Sigmoid colon (tissue), 6 donors: ENCODE measurements at regions not wholly inside any gene's neighbourhood (a gene's known extent, or its start where the extent isn't known, plus 50 kb on each side); places are given as distances from the start of the nearest gene placed in this dataset.

Experiments
- DNase-seq: peaks from one replicate; pipeline ENCODE4 v3.0.0-alpha.2; 2019
- H3K27ac ChIP-seq, 4 donors: fragments of 200-600 bp; sonication (generic); one replicate each; pipeline ENCODE4 v1.5.1; 2016 to 2019; ENCODE audit warnings: mild to moderate bottlenecking in 1 of 4
- H3K27me3 ChIP-seq, 3 donors: fragments of 200-600 bp; sonication (generic); one replicate each; pipeline ENCODE4 v1.5.1; 2019; ENCODE audit warnings: mild to moderate bottlenecking in 1 of 3
- H3K36me3 ChIP-seq, 4 donors: fragments of 200-600 bp; sonication (generic); one replicate each; pipeline ENCODE4 v1.5.1; 2016 to 2019
- H3K4me1 ChIP-seq, 4 donors: fragments of 200-600 bp; sonication (generic); one replicate each; pipeline ENCODE4 v1.5.1; 2017 to 2019
- H3K4me3 ChIP-seq, 4 donors: fragments of 200-600 bp; sonication (generic); one replicate each; pipeline ENCODE4 v1.5.1; 2017 to 2019; ENCODE audit warnings: mild to moderate bottlenecking in 2 of 4, moderate library complexity in 1 of 4
- H3K9me3 ChIP-seq, 4 donors: fragments of 200-600 bp in 3 of 4; sonication (generic) in 3 of 4; one replicate each; pipeline versions ENCODE4 v1.5.1 to v1.6.1; 2013 to 2019
- EP300 ChIP-seq, 4 donors: sonication (generic); formaldehyde crosslinking; IDR thresholded peaks; one replicate each; pipeline ENCODE4 v1.6.1; 2017; ENCODE audit warnings: antibody characterized with exemption in 4 of 4
- POLR2A ChIP-seq, 2 donors: fragments of 450-650 bp; IDR thresholded peaks; one replicate each; pipeline ENCODE4 v1.6.1; 2016; ENCODE audit warnings: antibody characterized with exemption in 2 of 2, mild to moderate bottlenecking in 2 of 2, moderate library complexity in 2 of 2
- POLR2AphosphoS5 ChIP-seq, 4 donors: sonication (generic); formaldehyde crosslinking; IDR thresholded peaks; one replicate each; pipeline ENCODE4 v1.6.1; 2017; ENCODE audit warnings: antibody characterized with exemption in 4 of 4
- WGBS, 2 donors: extraction: QIAGEN DNeasy Blood & Tissue Kit; methylation state at CpG; one replicate each; pipeline ENCODE4 v1.1.7; 2013; 5-methylcytosine and 5-hydroxymethylcytosine counted together
- intact Hi-C: fragments of 100-400 bp; cut with DNase I; formaldehyde crosslinking; loops from one replicate; pipeline ENCODE4 v1.15.1; 2023
- TF ChIP-seq, protein P1 (sequence below), 4 experiments: fragments of 450-650 bp in 3 of 4; fragments of 200-600 bp in 1 of 4; IDR thresholded peaks; one replicate each; pipeline ENCODE4 v1.5.1; 2016 to 2019; ENCODE audit warnings: antibody characterized with exemption in 4 of 4, mild to moderate bottlenecking in 3 of 4, moderate library complexity in 2 of 4
- donor health status: healthy with polysubstance abuse.
- donor health status: healthy.

DNA sequence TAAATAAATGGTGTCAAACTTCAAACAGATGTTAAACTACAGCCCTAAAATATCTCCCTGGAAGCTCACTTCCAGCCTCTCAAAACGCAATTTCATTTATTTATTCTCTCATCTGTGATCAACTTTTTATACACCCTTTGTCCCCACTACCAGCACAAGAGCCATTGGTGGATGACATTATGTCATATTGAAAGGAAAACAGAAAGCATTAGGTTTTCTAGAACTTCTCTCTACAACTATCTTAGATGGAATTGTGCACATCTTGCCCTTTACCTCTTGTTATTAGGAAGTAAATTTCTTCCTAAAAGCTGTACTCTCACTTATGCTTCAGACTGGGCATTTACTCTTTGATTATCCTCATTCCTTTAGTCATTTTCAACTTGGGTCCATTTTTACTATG is 771.2 kb upstream of the GJE1 start:
- peaks cover 0 to 4% (median 0%) of the 10 kb centered on the region in 4 donors for H3K9me3 ChIP-seq
- no peaks in the 10 kb centered on the region for H3K36me3 ChIP-seq
- TF ChIP-seq EP300 (IDR thresholded peaks at IDR 0.05) (no peak), POLR2A (IDR thresholded peaks at IDR 0.05) (no peak), POLR2AphosphoS5 (IDR thresholded peaks at IDR 0.05) (no peak)
- TF ChIP-seq, protein P1, sequence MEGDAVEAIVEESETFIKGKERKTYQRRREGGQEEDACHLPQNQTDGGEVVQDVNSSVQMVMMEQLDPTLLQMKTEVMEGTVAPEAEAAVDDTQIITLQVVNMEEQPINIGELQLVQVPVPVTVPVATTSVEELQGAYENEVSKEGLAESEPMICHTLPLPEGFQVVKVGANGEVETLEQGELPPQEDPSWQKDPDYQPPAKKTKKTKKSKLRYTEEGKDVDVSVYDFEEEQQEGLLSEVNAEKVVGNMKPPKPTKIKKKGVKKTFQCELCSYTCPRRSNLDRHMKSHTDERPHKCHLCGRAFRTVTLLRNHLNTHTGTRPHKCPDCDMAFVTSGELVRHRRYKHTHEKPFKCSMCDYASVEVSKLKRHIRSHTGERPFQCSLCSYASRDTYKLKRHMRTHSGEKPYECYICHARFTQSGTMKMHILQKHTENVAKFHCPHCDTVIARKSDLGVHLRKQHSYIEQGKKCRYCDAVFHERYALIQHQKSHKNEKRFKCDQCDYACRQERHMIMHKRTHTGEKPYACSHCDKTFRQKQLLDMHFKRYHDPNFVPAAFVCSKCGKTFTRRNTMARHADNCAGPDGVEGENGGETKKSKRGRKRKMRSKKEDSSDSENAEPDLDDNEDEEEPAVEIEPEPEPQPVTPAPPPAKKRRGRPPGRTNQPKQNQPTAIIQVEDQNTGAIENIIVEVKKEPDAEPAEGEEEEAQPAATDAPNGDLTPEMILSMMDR (IDR thresholded peaks at IDR 0.05): no peak
- no peak overlapping the region for H3K4me3 ChIP-seq
- intact Hi-C loops: no loop called here
- H3K27me3 ChIP-seq: no peaks in the 10 kb centered on the region
- no peaks in the 10 kb centered on the region for H3K4me1 ChIP-seq
- no peak for DNase-seq
- 58 to 78% methylated on average over 1 of the region's 1 CpG for WGBS, 2 donors
- H3K27ac ChIP-seq: no peak overlapping the region

DNA sequence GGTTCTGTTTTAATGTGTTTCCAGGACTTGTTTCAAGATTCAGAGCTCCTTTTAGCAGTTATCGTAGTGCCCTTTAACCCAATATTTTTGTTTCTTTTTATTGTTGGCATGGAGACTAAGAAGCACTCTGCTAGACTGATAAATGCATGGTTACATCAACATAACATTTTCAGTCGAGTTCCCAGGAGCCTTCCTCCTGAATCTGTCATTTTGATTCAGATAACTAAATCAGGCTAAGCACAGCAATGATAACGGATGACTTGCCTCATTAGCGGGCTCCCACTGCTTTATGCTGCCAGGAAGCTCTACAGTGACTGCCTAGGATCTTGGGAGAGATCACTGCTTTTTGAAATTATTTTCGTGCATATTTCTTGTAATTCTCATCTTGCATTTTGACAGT is 772.8 kb upstream of the GJE1 start:
- no peaks in the 10 kb centered on the region for H3K27me3 ChIP-seq
- H3K36me3 ChIP-seq: no peaks in the 10 kb centered on the region
- no peak overlapping the region for H3K27ac ChIP-seq
- H3K9me3 ChIP-seq: peaks cover 0 to 4% (median 0%) of the 10 kb centered on the region in 4 donors
- no peaks in the 10 kb centered on the region for H3K4me1 ChIP-seq
- WGBS, 2 donors: 69 to 75% methylated on average over 5 of the region's 5 CpGs
- no peak overlapping the region for H3K4me3 ChIP-seq
- TF ChIP-seq EP300 (IDR thresholded peaks at IDR 0.05) (no peak), POLR2AphosphoS5 (IDR thresholded peaks at IDR 0.05) (no peak), POLR2A (IDR thresholded peaks at IDR 0.05) (no peak)
- TF ChIP-seq, protein P1 (IDR thresholded peaks at IDR 0.05): no peak
- no peak for DNase-seq
- intact Hi-C loops: no loop called here

DNA sequence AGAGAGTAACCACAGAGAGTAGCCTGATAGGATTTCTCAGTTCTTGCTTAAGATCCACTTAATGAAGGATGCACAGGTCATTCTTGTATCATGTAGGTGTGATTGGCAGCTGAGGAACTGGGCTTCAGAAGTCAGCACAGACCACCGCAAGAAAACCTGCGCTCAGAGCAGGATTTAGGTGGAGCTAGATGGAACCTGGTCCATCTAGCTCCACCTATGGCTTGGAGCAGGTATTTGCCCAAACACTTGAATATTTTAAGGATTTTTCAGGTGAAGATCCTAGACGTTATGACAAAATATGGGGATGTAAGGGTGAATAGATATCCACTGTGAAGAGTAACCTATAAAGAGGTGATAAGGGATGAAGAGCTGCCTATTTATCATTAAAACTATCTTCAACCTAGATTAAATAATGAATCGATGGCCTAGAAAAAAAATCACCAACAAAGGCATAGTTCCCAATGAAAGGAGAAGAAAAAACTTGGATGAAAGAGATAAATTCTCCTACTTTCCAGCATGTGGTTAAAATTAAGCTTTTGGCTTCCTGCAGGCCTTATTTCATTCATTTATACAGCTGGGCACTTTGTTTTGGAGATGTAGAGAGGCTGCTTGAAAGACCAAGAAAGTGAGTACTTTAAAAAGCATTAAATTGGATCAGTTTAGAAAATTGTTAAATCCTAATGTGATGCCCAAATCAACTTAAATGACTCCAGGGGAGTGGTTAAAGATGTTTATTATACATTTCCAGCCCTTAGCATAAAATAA is 778.4 kb upstream of the GJE1 start:
- H3K27ac ChIP-seq: no peak overlapping the region
- no peak for TF ChIP-seq POLR2A (IDR thresholded peaks at IDR 0.05)
- no peaks in the 10 kb centered on the region for H3K36me3 ChIP-seq
- no peaks in the 10 kb centered on the region for H3K27me3 ChIP-seq
- intact Hi-C loops: no loop called here
- WGBS, 2 donors: 81 to 82% methylated on average over 4 of the region's 4 CpGs
- peaks cover 0 to 4% (median 0%) of the 10 kb centered on the region in 4 donors for H3K9me3 ChIP-seq
- no peak overlapping the region for H3K4me3 ChIP-seq
- no peak for DNase-seq
- H3K4me1 ChIP-seq: no peaks in the 10 kb centered on the region

DNA sequence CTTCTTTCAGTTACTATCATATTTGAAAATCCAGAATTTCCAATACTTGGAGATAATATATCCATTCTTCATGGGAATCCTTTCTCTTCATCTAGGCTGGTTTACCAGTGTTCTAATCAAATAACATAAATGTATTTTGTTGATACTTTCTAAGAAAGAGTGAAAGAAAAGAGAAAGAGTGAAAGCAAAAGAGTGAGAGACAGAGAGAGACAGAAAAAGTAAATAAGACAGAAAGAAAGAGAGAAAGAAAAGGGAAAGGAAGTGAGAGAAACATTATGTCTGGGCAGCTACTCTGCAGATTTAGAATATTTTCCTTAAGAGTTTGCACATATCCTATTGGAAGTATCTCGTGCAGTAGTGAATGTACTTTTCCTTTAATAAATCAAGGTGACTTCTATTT is 781.0 kb upstream of the GJE1 start:
- no peak overlapping the region for H3K27ac ChIP-seq
- intact Hi-C loops: no loop called here
- 78 to 80% methylated on average over 1 of the region's 1 CpG for WGBS, 2 donors
- DNase-seq: no peak
- H3K36me3 ChIP-seq: no peaks in the 10 kb centered on the region
- H3K4me1 ChIP-seq: no peaks in the 10 kb centered on the region
- no peak overlapping the region for H3K4me3 ChIP-seq
- no peak for TF ChIP-seq EP300 (IDR thresholded peaks at IDR 0.05)
- H3K27me3 ChIP-seq: no peaks in the 10 kb centered on the region
- no peaks in the 10 kb centered on the region for H3K9me3 ChIP-seq

DNA sequence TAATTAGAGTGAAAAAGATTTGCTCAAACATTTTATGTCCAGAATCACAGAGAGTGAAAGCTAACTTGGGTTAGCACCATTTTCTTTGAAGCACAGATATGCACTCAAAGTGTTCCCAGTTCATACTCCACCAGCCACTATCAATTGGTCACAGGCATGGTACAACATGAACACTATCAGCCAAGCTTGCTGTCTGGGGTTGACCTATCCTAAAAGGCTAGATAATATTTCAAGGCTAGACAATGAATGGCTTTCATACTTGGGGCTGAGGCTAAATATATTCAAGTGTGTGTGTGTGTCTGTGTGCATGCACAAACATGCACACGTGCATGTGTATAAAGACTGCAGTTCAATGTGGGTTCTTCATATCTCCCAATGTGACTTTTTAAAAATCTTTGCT is 783.0 kb upstream of the GJE1 start:
- intact Hi-C loops: no loop called here
- Histone ChIP-seq H3K27ac (no peak overlapping the region), H3K36me3 (no peaks in the 10 kb centered on the region), H3K9me3 (no peaks in the 10 kb centered on the region), H3K4me1 (no peaks in the 10 kb centered on the region), H3K4me3 (no peak overlapping the region), H3K27me3 (no peaks in the 10 kb centered on the region)
- no peak for DNase-seq
- TF ChIP-seq POLR2AphosphoS5 (IDR thresholded peaks at IDR 0.05) (no peak), POLR2A (IDR thresholded peaks at IDR 0.05) (no peak), EP300 (IDR thresholded peaks at IDR 0.05) (no peak)
- TF ChIP-seq, protein P1 (IDR thresholded peaks at IDR 0.05): no peak
- 91 to 94% methylated on average over 1 of the region's 1 CpG for WGBS, 2 donors
